ENCODE measurements at regions not wholly inside any gene's neighbourhood (a gene's known extent, or its start where the extent isn't known, plus 50 kb on each side); places are given as distances from the start of the nearest gene placed in this dataset.

DNA sequence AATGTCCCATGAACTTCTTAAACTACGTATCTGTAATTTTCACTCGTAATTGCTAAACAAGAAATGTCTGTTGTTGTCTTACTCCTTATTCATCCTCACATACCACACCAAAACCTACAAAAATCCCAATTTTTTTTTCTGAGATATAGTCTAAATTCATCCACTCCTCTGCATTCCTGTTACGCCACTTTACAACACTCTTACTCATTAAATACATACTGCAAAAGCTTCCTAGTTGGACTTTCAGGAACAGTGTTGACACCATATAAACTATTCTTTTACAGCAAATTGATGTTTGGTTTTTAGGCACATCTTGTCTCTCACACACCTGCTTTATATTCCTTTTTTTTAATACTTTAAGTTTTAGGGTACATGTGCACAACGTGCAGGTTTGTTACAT lies 934.9 kb upstream of the CADM2 start:
- H3K36me3 Mint-ChIP-seq (ENCODE audit: low read depth, unreplicated experiment), result no peaks in the 10 kb centered on the region

GRCh38 chr3:84039099-84039498 lies 919.7 kb upstream of the CADM2 start:
- Mint-ChIP-seq H3K36me3 (ENCODE audit: low read depth, unreplicated experiment) (no peaks in the 10 kb centered on the region), H3K27ac (ENCODE audit: unreplicated experiment) (no peak overlapping the region), H3K9me3 (ENCODE audit: unreplicated experiment) (peaks cover 5% of the 10 kb centered on the region), H3K4me3 (ENCODE audit: unreplicated experiment) (no peak overlapping the region), H3K4me1 (ENCODE audit: low read depth, unreplicated experiment) (no peaks in the 10 kb centered on the region), H3K27me3 (ENCODE audit: low read depth, unreplicated experiment) (no peaks in the 10 kb centered on the region)
- Histone ChIP-seq H4K20me1 (ENCODE audit: insufficient read depth, low read length) (no peaks in the 10 kb centered on the region), H3K36me3 (ENCODE audit: insufficient read depth, low read length) (no peaks in the 10 kb centered on the region), H3K4me1 (ENCODE audit: insufficient read depth, low read length) (no peaks in the 10 kb centered on the region), H3K9me3 (ENCODE audit: insufficient read depth, low read depth, low read length) (no peaks in the 10 kb centered on the region), H3K9ac (ENCODE audit: low read length) (no peak overlapping the region), H3K4me2 (ENCODE audit: low read length) (no peak overlapping the region), H3K27ac (ENCODE audit: low read depth, low read length) (no peak overlapping the region), H3K27me3 (ENCODE audit: insufficient read depth, low read length) (no peaks in the 10 kb centered on the region), H3K79me2 (ENCODE audit: insufficient read depth, low read length) (no peaks in the 10 kb centered on the region), H2AFZ (ENCODE audit: low read depth, low read length) (peak overlapping the region; percentile 39), H3K4me3 (ENCODE audit: insufficient read depth, low read depth, low read length) (no peak overlapping the region)
- FAIRE-seq, result no peak
- TF ChIP-seq EZH2 (IDR thresholded peaks at IDR 0.05; ENCODE audit: insufficient read depth, low read length) (no peak), CTCF (IDR thresholded peaks at IDR 0.05; ENCODE audit: insufficient read depth, low read depth, low read length) (no peak)
- DNase-seq (ENCODE audit: low read depth), result no peak

More for the DNA sequence above, 934.9 kb upstream of the CADM2 start:
- H4K20me1 ChIP-seq (ENCODE audit: insufficient read depth, low read length), result no peaks in the 10 kb centered on the region
- H3K4me1 ChIP-seq (ENCODE audit: insufficient read depth, low read length), result no peaks in the 10 kb centered on the region
- H3K9me3 ChIP-seq (ENCODE audit: insufficient read depth, low read depth, low read length), result no peaks in the 10 kb centered on the region
- Mint-ChIP-seq H3K27ac (ENCODE audit: unreplicated experiment) (no peak overlapping the region), H3K4me1 (ENCODE audit: low read depth, unreplicated experiment) (no peaks in the 10 kb centered on the region), H3K27me3 (ENCODE audit: low read depth, unreplicated experiment) (no peaks in the 10 kb centered on the region), H3K4me3 (ENCODE audit: unreplicated experiment) (no peak overlapping the region), H3K9me3 (ENCODE audit: unreplicated experiment) (no peaks in the 10 kb centered on the region)
- H2AFZ ChIP-seq (ENCODE audit: low read depth, low read length), result no peak overlapping the region
- no peaks in the 10 kb centered on the region for H3K27me3 ChIP-seq (ENCODE audit: insufficient read depth, low read length)
- DNase-seq (ENCODE audit: low read depth) (no peak), FAIRE-seq (no peak)
- H3K36me3 ChIP-seq (ENCODE audit: insufficient read depth, low read length), result no peaks in the 10 kb centered on the region
- no peak overlapping the region for H3K9ac ChIP-seq (ENCODE audit: low read length)
- no peak overlapping the region for H3K27ac ChIP-seq (ENCODE audit: low read depth, low read length)
- TF ChIP-seq CTCF (IDR thresholded peaks at IDR 0.05; ENCODE audit: insufficient read depth, low read depth, low read length), result no peak
- no peak for TF ChIP-seq EZH2 (IDR thresholded peaks at IDR 0.05; ENCODE audit: insufficient read depth, low read length)
- H3K79me2 ChIP-seq (ENCODE audit: insufficient read depth, low read length), result no peaks in the 10 kb centered on the region
- no peak overlapping the region for H3K4me2 ChIP-seq (ENCODE audit: low read length)
- no peak overlapping the region for H3K4me3 ChIP-seq (ENCODE audit: insufficient read depth, low read depth, low read length)

DNA sequence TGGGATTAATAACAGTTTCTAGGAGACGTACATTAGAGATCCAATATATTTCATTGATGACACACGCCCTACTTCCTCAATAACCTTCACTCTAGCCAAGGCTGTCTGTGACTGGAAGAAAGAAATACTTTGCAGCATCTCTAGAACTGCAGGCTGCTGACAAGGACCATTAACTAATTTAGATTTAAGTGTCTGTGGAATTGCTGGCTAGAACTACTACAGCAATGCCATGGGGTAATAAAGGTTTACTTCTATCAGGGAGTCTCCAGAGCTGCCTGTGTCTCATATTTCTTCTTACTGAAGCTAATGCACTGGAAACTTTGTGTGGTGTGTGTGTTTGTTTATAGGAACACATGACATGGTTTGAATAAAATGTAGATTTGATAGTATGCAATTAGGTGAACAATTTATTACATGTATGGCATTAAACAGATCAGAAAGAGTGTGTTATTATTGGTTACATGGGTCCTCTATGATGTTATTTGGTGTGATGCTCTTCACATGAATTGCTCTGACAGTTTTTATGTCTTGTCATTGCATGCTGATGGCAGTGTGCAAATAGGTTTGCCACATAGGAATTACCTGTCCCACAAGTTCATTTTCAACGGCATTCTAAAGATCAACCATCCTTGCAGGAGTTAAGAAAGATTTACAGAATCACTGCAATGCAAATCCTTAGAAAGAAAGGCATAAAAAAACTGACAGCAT lies 916.2 kb upstream of the CADM2 start:
- no peaks in the 10 kb centered on the region for H3K36me3 ChIP-seq (ENCODE audit: insufficient read depth, low read length)
- FAIRE-seq, result no peak
- no peaks in the 10 kb centered on the region for H3K4me1 Mint-ChIP-seq (ENCODE audit: low read depth, unreplicated experiment)

More for the DNA sequence above, 916.2 kb upstream of the CADM2 start:
- Mint-ChIP-seq H3K4me3 (ENCODE audit: unreplicated experiment) (no peak overlapping the region), H3K36me3 (ENCODE audit: low read depth, unreplicated experiment) (no peaks in the 10 kb centered on the region), H3K27ac (ENCODE audit: unreplicated experiment) (no peak overlapping the region), H3K9me3 (ENCODE audit: unreplicated experiment) (peaks cover 3% of the 10 kb centered on the region), H3K27me3 (ENCODE audit: low read depth, unreplicated experiment) (no peaks in the 10 kb centered on the region)
- Histone ChIP-seq H3K9me3 (ENCODE audit: insufficient read depth, low read depth, low read length) (no peaks in the 10 kb centered on the region), H2AFZ (ENCODE audit: low read depth, low read length) (no peak overlapping the region), H3K27me3 (ENCODE audit: insufficient read depth, low read length) (no peaks in the 10 kb centered on the region), H3K9ac (ENCODE audit: low read length) (no peak overlapping the region), H3K4me2 (ENCODE audit: low read length) (no peak overlapping the region), H3K4me1 (ENCODE audit: insufficient read depth, low read length) (no peaks in the 10 kb centered on the region), H3K79me2 (ENCODE audit: insufficient read depth, low read length) (no peaks in the 10 kb centered on the region), H3K4me3 (ENCODE audit: insufficient read depth, low read depth, low read length) (no peak overlapping the region), H3K27ac (ENCODE audit: low read depth, low read length) (no peak overlapping the region), H4K20me1 (ENCODE audit: insufficient read depth, low read length) (no peaks in the 10 kb centered on the region)
- TF ChIP-seq EZH2 (IDR thresholded peaks at IDR 0.05; ENCODE audit: insufficient read depth, low read length), result no peak
- TF ChIP-seq CTCF (IDR thresholded peaks at IDR 0.05; ENCODE audit: insufficient read depth, low read depth, low read length), result no peak
- no peak for DNase-seq (ENCODE audit: low read depth)
